Myocyte (in vitro differentiated cells): ENCODE measurements at regions not wholly inside any gene's neighbourhood (a gene's known extent, or its start where the extent isn't known, plus 50 kb on each side); places are given as distances from the start of the nearest gene placed in this dataset.
"Not testable (repeated sequence)": the region's sequence is repeated elsewhere in the genome, so short reads cannot be mapped to it uniquely, and the experiment has no call there.

Experiments
- DNase-seq: peaks from one replicate; pipeline ENCODE4 v3.0.0-alpha.2; 2012; ENCODE audit warnings: low read depth

GRCh38 chr11:45754741-45755140, 50.2 kb upstream of the SLC35C1 start:
- no peak for DNase-seq

GRCh38 chr11:45754261-45754709, 50.7 kb upstream of the SLC35C1 start:
- no peak for DNase-seq

GRCh38 chr11:45752106-45752505, 52.8 kb upstream of the SLC35C1 start:
- DNase-seq: no peak

GRCh38 chr11:45751430-45751829, 53.5 kb upstream of the SLC35C1 start:
- no peak for DNase-seq

GRCh38 chr11:45750439-45750838, 54.5 kb upstream of the SLC35C1 start:
- DNase-seq: no peak

GRCh38 chr11:45748801-45749200, 56.1 kb upstream of the SLC35C1 start:
- DNase-seq: no peak

- no peak for DNase-seq
Observed at GRCh38 chr11:45745065-45745811, 59.7 kb upstream of the SLC35C1 start.

- DNase-seq: no peak
Observed at GRCh38 chr11:45743556-45744468, 61.1 kb upstream of the SLC35C1 start.

GRCh38 chr11:45741582-45741981, 63.4 kb upstream of the SLC35C1 start:
- no peak for DNase-seq

GRCh38 chr11:45741032-45741431, 63.9 kb upstream of the SLC35C1 start:
- no peak for DNase-seq

- DNase-seq: no peak
Observed at GRCh38 chr11:45739866-45740265, 65.1 kb upstream of the SLC35C1 start.

GRCh38 chr11:45739071-45739470, 65.9 kb upstream of the SLC35C1 start:
- DNase-seq: not testable (repeated sequence)

GRCh38 chr11:45738194-45738593, 66.8 kb upstream of the SLC35C1 start:
- DNase-seq: not testable (repeated sequence)

GRCh38 chr11:45737056-45737455, 67.9 kb upstream of the SLC35C1 start:
- no peak for DNase-seq

GRCh38 chr11:45736424-45736823, 68.5 kb upstream of the SLC35C1 start:
- peak; percentile 75 for DNase-seq

GRCh38 chr11:45733176-45733575, 67.8 kb upstream of the CHST1 start:
- DNase-seq: no peak

- no peak for DNase-seq
Observed at GRCh38 chr11:45732343-45732742, 66.9 kb upstream of the CHST1 start.

GRCh38 chr11:45731171-45731570, 65.7 kb upstream of the CHST1 start:
- DNase-seq: peak; percentile 38

GRCh38 chr11:45730014-45730413, 64.6 kb upstream of the CHST1 start:
- no peak for DNase-seq

- no peak for DNase-seq
Observed at GRCh38 chr11:45726493-45727054, 61.2 kb upstream of the CHST1 start.

- no peak for DNase-seq
Observed at GRCh38 chr11:45725776-45726492, 60.5 kb upstream of the CHST1 start.
